ENCODE measurements at regions not wholly inside any gene's neighbourhood (a gene's known extent, or its start where the extent isn't known, plus 50 kb on each side); places are given as distances from the start of the nearest gene placed in this dataset.

- Histone ChIP-seq H3K4me3 (no peak overlapping the region), H3K27ac (no peak overlapping the region), H3K4me1 (no peaks in the 10 kb centered on the region), H3K9me3 (no peaks in the 10 kb centered on the region), H3K36me3 (no peaks in the 10 kb centered on the region), H3K27me3 (no peaks in the 10 kb centered on the region)
- TF ChIP-seq POLR2AphosphoS5 (IDR thresholded peaks at IDR 0.05) (no peak), POLR2A (IDR thresholded peaks at IDR 0.05) (no peak), EP300 (IDR thresholded peaks at IDR 0.05) (no peak), CTCF (IDR thresholded peaks at IDR 0.05) (no peak)
- WGBS, 2 donors (ENCODE audit: low coverage in 1 of 2) = 75 to 79% methylated on average over 4 of the region's 4 CpGs
- ATAC-seq = no peak
Measured at GRCh38 chr13:81683521-81683920, 1342.6 kb upstream of the SPRY2 start.

GRCh38 chr13:81682081-81682630 is 1341.2 kb upstream of the SPRY2 start:
- Histone ChIP-seq H3K27me3 (no peaks in the 10 kb centered on the region), H3K27ac (no peak overlapping the region), H3K4me3 (no peak overlapping the region), H3K4me1 (no peaks in the 10 kb centered on the region), H3K9me3 (peaks cover 0 to 10% (median 0%) of the 10 kb centered on the region in 3 donors), H3K36me3 (no peaks in the 10 kb centered on the region)
- ATAC-seq = no peak
- 40 to 57% methylated on average over 2 of the region's 2 CpGs for WGBS, 2 donors (ENCODE audit: low coverage in 1 of 2)
- TF ChIP-seq CTCF (IDR thresholded peaks at IDR 0.05) = peak in 1 of 4 experiments; percentile 2
- no peak for TF ChIP-seq POLR2AphosphoS5 (IDR thresholded peaks at IDR 0.05)

GRCh38 chr13:81677857-81678256 is 1336.9 kb upstream of the SPRY2 start:
- Histone ChIP-seq H3K4me1 (no peaks in the 10 kb centered on the region), H3K9me3 (peaks cover 0 to 10% (median 0%) of the 10 kb centered on the region in 3 donors), H3K36me3 (no peaks in the 10 kb centered on the region), H3K27ac (no peak overlapping the region), H3K4me3 (no peak overlapping the region), H3K27me3 (no peaks in the 10 kb centered on the region)
- 58 to 71% methylated on average over 2 of the region's 2 CpGs for WGBS, 2 donors (ENCODE audit: low coverage in 1 of 2)
- ATAC-seq = no peak
- TF ChIP-seq POLR2A (IDR thresholded peaks at IDR 0.05) (no peak), CTCF (IDR thresholded peaks at IDR 0.05) (no peak), POLR2AphosphoS5 (IDR thresholded peaks at IDR 0.05) (no peak), EP300 (IDR thresholded peaks at IDR 0.05) (no peak)

GRCh38 chr13:81676008-81676407 is 1335.1 kb upstream of the SPRY2 start:
- Histone ChIP-seq H3K4me1 (no peaks in the 10 kb centered on the region), H3K9me3 (peaks cover 0 to 10% (median 0%) of the 10 kb centered on the region in 3 donors), H3K27me3 (no peaks in the 10 kb centered on the region), H3K27ac (no peak overlapping the region), H3K36me3 (no peaks in the 10 kb centered on the region), H3K4me3 (no peak overlapping the region)
- TF ChIP-seq CTCF (IDR thresholded peaks at IDR 0.05) (no peak), POLR2A (IDR thresholded peaks at IDR 0.05) (no peak), EP300 (IDR thresholded peaks at IDR 0.05) (no peak), POLR2AphosphoS5 (IDR thresholded peaks at IDR 0.05) (no peak)
- WGBS, 2 donors (ENCODE audit: low coverage in 1 of 2) = 90 to 93% methylated on average over 3 to 7 of the region's 11 CpGs
- no peak for ATAC-seq

GRCh38 chr13:81671064-81671463 is 1330.1 kb upstream of the SPRY2 start:
- WGBS, 2 donors (ENCODE audit: low coverage in 1 of 2) = 50 to 61% methylated on average over 3 of the region's 3 CpGs
- no peaks in the 10 kb centered on the region for H3K4me1 ChIP-seq

More at GRCh38 chr13:81671064-81671463, 1330.1 kb upstream of the SPRY2 start:
- H3K9me3 ChIP-seq = no peaks in the 10 kb centered on the region
- no peak overlapping the region for H3K4me3 ChIP-seq
- no peak for ATAC-seq
- no peak for TF ChIP-seq POLR2A (IDR thresholded peaks at IDR 0.05)
- TF ChIP-seq EP300 (IDR thresholded peaks at IDR 0.05) = no peak
- no peak overlapping the region for H3K27ac ChIP-seq
- no peaks in the 10 kb centered on the region for H3K36me3 ChIP-seq
- H3K27me3 ChIP-seq = no peaks in the 10 kb centered on the region

Measured in gastroesophageal sphincter (tissue), 4 donors.